ENCODE measurements at regions not wholly inside any gene's neighbourhood (a gene's known extent, or its start where the extent isn't known, plus 50 kb on each side); places are given as distances from the start of the nearest gene placed in this dataset.

DNA sequence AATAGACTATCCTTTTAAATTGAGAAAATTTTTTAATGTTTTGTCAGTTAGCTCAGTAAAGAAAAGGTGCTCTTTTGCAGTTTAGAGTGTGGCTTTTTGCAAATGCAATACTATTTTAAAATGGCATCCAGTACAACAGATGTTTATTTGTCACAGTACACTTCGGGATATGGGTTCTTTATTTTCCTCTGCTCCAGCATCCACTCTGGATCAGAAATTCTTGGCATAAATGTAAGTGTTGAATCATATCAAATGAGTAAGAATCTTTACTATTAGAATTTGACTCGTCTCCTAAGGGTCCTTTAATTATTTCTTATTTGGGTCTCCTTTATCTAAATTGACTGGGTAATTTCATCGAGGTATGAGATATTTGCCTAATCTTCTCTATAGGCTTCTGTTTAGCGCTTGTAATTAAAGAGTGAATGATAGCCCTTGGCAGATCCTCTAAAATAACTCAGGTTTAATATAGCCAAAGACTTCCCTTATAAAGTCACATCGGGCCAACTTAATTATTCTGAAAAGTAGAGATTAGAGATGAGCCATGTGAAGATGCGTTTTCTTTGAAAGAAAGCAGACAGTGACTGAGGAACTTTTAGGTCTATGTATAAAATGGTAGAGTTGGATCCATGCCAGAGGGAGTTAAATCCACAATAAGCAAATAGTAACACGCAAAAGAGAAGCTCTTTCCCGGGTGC, 132.7 kb downstream of the CASP12 start:
- no peak overlapping the region for H3K27ac Mint-ChIP-seq
- no peaks in the 10 kb centered on the region for H3K27me3 Mint-ChIP-seq
- CTCF ChIA-PET: no interaction called here
- no peak for DNase-seq
- POLR2A ChIA-PET: no interaction called here
- H3K36me3 Mint-ChIP-seq (ENCODE audit: low read depth): peaks cover 16% of the 10 kb centered on the region
- H3K4me3 Mint-ChIP-seq: no peak overlapping the region
- peaks cover 17% of the 10 kb centered on the region for H3K4me1 Mint-ChIP-seq
- H3K9me3 Mint-ChIP-seq: peaks cover 23% of the 10 kb centered on the region

DNA sequence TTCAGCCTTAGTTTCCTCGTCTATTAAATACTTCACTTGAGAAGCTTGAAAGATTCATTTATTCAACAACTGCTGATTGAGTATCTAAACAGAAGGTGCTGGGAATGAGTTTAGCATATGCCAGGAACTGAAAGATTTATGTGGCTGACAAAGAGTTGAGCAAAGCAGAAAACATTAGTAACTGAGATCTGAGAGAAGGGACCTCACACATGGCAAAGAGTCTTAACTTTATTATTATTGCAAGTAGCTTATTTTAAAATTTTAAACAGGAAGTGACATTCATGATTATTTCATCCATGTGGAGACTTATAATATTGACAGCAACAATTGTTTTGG, 133.6 kb downstream of the CASP12 start:
- ChIA-PET CTCF (no interaction called here), POLR2A (no interaction called here)
- Mint-ChIP-seq H3K4me3 (no peak overlapping the region), H3K36me3 (ENCODE audit: low read depth) (peaks cover 19% of the 10 kb centered on the region), H3K27ac (peak overlapping the region; percentile 23), H3K27me3 (no peaks in the 10 kb centered on the region), H3K4me1 (peaks cover 24% of the 10 kb centered on the region), H3K9me3 (peaks cover 31% of the 10 kb centered on the region)
- no peak for DNase-seq

DNA sequence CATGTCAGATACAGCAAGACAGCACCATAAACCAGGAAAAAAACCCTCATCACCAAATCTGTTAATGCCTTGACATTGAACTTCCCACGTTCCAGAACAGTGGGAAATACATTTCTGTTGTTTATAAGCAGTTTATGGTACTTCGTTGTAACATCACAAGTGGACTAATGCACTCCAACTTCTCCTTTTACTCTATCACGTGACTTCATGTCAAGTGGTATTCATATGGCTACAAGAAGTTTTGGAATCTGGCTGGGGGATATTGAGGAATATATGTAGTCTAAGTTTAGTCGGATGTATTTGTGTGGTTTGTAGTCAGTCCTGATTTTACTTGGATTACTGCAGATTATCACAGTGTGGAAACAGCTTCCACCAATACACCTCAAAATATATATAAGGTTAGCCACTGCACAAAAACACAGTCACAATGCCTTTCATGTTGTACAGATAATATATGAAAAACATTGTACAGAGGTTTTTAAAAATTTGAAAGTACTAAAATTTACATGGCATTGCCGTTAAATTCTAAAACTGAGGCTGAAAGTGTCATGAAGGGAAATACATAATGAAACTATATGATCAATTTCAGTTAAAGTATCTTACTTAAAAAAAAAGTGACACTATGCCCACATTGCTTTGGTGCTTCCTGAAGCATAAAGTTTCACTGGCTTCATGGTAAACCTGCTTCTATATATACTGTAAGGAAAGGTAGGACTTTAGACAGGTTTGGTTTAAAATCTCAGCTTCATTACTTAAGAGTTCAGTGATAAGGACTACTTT, 134.1 kb downstream of the CASP12 start:
- no peak for DNase-seq
- peak overlapping the region; percentile 23 for H3K27ac Mint-ChIP-seq
- H3K27me3 Mint-ChIP-seq: no peaks in the 10 kb centered on the region
- ChIA-PET POLR2A (no interaction called here), CTCF (no interaction called here)
- H3K4me1 Mint-ChIP-seq: peaks cover 24% of the 10 kb centered on the region
- H3K9me3 Mint-ChIP-seq: peaks cover 36% of the 10 kb centered on the region
- H3K4me3 Mint-ChIP-seq: no peak overlapping the region
- peaks cover 24% of the 10 kb centered on the region for H3K36me3 Mint-ChIP-seq (ENCODE audit: low read depth)

DNA sequence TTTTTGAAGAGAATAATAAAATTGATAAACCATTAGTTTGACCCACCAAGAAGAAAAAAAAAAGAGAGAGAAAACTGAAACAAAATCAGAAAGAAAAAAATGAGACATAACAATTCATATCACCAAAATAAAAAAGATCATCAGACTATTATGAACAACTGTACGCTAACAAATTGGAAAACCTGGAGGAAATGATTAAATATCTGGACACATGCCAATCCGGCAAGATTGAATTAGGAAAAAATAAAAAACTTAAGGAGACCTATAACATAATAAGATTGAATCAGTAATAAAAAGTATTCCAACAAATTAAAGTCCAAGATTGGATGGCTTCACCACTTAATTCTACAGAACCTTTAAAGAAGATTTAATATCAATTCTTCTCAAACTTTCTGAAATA, 136.7 kb downstream of the CASP12 start:
- CTCF ChIA-PET: no interaction called here
- peaks cover 24% of the 10 kb centered on the region for H3K4me1 Mint-ChIP-seq
- DNase-seq: no peak
- peaks cover 22% of the 10 kb centered on the region for H3K36me3 Mint-ChIP-seq (ENCODE audit: low read depth)
- no peak overlapping the region for H3K27ac Mint-ChIP-seq
- H3K27me3 Mint-ChIP-seq: no peaks in the 10 kb centered on the region
- POLR2A ChIA-PET: interaction anchor here (2.1 kb wide), 1 partner anchor 56 kb away, joined by 6 read pairs; no protein-coding TSS in a partner anchor
- peaks cover 34% of the 10 kb centered on the region for H3K9me3 Mint-ChIP-seq
- H3K4me3 Mint-ChIP-seq: no peak overlapping the region

DNA sequence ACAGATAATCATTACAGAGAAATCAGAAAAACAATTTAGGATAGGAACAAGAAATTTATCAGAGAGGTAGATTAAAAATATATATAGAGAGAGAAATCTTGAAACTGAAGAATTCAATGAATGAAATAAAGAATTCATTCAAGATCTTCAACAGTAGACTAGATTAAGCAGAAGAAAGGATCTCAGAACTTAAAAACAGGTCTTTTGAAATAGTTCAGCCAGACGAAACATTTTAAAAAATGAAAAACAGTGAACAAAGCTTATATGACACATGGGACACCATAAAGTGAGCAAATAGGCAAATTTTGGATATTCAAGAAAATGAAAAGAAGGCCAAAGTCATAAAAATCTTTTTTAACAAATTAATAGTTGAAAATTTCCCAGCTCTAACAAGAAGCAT, 138.8 kb downstream of the CASP12 start:
- Mint-ChIP-seq H3K36me3 (ENCODE audit: low read depth) (peaks cover 22% of the 10 kb centered on the region), H3K4me3 (no peak overlapping the region), H3K9me3 (peaks cover 28% of the 10 kb centered on the region), H3K27ac (no peak overlapping the region), H3K4me1 (peaks cover 17% of the 10 kb centered on the region), H3K27me3 (no peaks in the 10 kb centered on the region)
- ChIA-PET CTCF (no interaction called here), POLR2A (interaction anchor here (2.1 kb wide), 1 partner anchor 53 kb away, joined by 6 read pairs; no protein-coding TSS in a partner anchor)
- no peak for DNase-seq

DNA sequence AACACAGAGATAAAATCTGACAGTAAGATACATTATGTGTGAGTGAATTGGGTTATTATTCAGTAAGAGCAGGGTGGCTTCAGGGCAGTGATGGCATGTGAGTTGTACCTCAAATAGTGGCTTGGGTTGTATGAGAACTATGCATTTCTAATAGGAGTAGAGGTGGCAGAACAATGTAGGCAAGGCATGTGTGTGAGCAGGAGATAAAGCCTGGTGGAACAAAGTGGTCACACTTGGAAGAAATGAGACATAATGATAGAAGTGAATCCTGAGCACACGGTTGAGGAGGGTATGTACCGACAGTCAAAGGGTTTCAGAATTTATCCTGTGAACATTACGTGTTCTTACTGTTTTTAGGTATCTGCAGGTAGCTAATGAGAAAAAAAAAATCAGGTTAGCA, 159.3 kb downstream of the CASP12 start:
- H3K4me3 Mint-ChIP-seq: no peak overlapping the region

DNA sequence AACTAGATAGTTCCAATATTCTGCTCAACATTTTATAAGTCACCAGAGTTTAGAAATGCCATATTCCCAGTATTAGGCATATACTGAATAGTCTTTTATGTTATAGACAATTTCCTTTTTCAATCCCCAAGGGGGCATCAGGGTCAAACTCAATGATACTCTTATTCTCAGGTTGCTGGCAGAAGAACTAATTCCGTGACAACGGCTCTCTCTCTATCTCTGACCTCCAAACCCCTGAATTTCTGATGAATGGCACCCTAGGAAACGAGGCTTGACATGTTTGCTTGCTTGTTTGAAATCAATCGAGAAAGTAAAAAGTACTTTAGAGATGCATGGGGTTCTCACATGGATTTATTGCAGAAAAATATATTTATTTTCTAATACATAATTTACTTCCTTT, 160.1 kb downstream of the CASP12 start:
- Mint-ChIP-seq H3K27ac (no peak overlapping the region), H3K4me1 (peaks cover 10% of the 10 kb centered on the region), H3K4me3 (no peak overlapping the region), H3K27me3 (no peaks in the 10 kb centered on the region), H3K9me3 (peaks cover 12% of the 10 kb centered on the region), H3K36me3 (ENCODE audit: low read depth) (peaks cover 13% of the 10 kb centered on the region)
- ChIA-PET CTCF (no interaction called here), POLR2A (no interaction called here)
- no peak for DNase-seq

More for the DNA sequence above, 159.3 kb downstream of the CASP12 start:
- CTCF ChIA-PET: no interaction called here
- Mint-ChIP-seq H3K4me1 (peaks cover 10% of the 10 kb centered on the region), H3K27me3 (no peaks in the 10 kb centered on the region), H3K27ac (no peak overlapping the region), H3K36me3 (ENCODE audit: low read depth) (peaks cover 13% of the 10 kb centered on the region), H3K9me3 (peaks cover 15% of the 10 kb centered on the region)
- POLR2A ChIA-PET: no interaction called here
- no peak for DNase-seq

DNA sequence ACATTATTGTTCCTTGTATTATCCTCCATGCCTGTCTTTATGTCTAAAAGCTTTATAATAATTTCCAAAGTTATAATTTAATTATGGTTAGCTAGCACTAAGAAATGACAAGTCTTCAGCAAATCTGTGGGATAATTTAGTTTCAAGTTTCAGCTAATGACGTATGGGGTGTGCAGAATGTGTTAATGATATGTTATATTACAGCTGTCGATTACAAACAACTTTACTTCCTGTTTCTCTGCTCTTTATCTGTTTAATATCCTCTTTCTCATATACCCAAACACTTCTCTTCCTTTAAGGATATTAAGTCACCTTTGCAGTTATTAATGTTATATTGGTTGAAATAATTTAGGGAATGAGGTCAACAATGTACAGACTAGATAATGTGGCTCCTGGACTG, 161.8 kb downstream of the CASP12 start:
- ChIA-PET CTCF (no interaction called here), POLR2A (no interaction called here)
- Mint-ChIP-seq H3K4me3 (no peak overlapping the region), H3K27ac (no peak overlapping the region), H3K4me1 (peaks cover 23% of the 10 kb centered on the region), H3K9me3 (peaks cover 12% of the 10 kb centered on the region), H3K36me3 (ENCODE audit: low read depth) (peaks cover 16% of the 10 kb centered on the region), H3K27me3 (no peaks in the 10 kb centered on the region)
- no peak for DNase-seq

DNA sequence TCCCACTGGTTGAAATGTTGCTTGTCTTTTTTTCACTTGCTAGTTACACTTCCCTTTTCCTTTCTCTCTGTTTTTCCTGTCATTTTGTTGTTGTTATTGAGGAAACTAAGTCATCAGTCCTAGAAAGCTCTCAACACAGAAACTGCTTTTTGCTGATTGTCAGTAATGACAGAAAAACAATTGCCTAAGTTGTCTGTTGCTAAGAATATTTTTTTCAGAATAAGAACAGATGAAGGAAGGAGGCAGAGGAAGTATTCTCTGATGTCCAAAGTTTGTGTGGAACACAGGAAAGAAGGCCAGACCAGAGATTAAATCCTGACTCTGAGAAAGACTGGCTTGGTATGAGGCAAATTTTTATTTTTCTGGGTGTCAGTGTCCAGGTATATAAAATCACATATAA, 163.3 kb downstream of the CASP12 start:
- CTCF ChIA-PET: no interaction called here
- POLR2A ChIA-PET: interaction anchor here (1.6 kb wide), 1 partner anchor 77 kb away, joined by 5 read pairs; no protein-coding TSS in a partner anchor
- Mint-ChIP-seq H3K36me3 (ENCODE audit: low read depth) (peaks cover 14% of the 10 kb centered on the region), H3K9me3 (peaks cover 8% of the 10 kb centered on the region), H3K27ac (no peak overlapping the region), H3K4me1 (peaks cover 28% of the 10 kb centered on the region), H3K27me3 (no peaks in the 10 kb centered on the region), H3K4me3 (no peak overlapping the region)
- DNase-seq: no peak

DNA sequence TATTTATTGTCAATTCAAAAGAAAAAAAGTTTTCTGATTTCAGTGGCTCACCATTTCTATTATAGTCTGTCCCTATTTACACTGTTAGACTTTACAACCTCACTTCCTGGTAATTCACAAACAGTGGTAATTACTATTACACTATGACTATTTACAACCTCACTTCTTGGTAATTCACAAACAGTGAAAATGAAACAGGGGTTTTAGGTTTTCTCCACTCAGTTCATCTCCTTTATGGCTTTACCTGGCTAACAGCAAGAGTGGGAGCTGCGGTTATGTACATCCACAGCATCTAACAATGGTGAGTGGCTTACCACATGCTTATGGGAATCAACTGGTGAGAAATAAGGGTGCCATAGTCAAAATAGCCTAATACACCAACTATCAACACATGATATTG, 166.4 kb downstream of the CASP12 start:
- Mint-ChIP-seq H3K27ac (peak overlapping the region; percentile 73), H3K4me1 (peaks cover 23% of the 10 kb centered on the region), H3K4me3 (no peak overlapping the region), H3K36me3 (ENCODE audit: low read depth) (peaks cover 3% of the 10 kb centered on the region), H3K27me3 (no peaks in the 10 kb centered on the region), H3K9me3 (peaks cover 2% of the 10 kb centered on the region)
- ChIA-PET CTCF (interaction anchor here (1.6 kb wide), 1 partner anchor 18 kb away, joined by 3 read pairs; no protein-coding TSS in a partner anchor), POLR2A (interaction anchor here (1.3 kb wide), 1 partner anchor 26 kb away, joined by 8 read pairs; no protein-coding TSS in a partner anchor)
- peak; percentile 47 for DNase-seq

DNA sequence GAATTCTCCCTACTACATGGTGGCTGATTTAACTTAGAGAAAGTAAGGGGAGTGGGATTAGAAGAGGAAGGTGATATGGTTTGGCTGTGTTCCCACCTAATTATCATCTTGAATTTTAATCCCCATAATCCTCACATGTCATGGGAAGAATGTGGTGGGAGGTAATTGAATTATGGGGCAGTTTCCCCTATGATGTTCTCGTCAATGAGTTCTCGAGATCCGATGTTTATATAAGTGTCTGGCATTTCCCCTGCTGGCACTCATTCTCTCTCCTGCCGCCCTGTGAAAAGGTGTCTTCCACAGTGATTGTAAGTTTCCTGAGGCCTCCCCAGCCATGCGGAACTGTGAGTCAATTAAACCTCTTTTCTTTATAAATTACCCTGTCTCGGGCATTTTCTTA, 169.3 kb downstream of the CASP12 start:
- Mint-ChIP-seq H3K27me3 (no peaks in the 10 kb centered on the region), H3K9me3 (peaks cover 5% of the 10 kb centered on the region), H3K4me1 (peaks cover 18% of the 10 kb centered on the region), H3K4me3 (no peak overlapping the region), H3K36me3 (ENCODE audit: low read depth) (peaks cover 3% of the 10 kb centered on the region), H3K27ac (no peak overlapping the region)
- POLR2A ChIA-PET: no interaction called here
- CTCF ChIA-PET: no interaction called here
- DNase-seq: no peak

DNA sequence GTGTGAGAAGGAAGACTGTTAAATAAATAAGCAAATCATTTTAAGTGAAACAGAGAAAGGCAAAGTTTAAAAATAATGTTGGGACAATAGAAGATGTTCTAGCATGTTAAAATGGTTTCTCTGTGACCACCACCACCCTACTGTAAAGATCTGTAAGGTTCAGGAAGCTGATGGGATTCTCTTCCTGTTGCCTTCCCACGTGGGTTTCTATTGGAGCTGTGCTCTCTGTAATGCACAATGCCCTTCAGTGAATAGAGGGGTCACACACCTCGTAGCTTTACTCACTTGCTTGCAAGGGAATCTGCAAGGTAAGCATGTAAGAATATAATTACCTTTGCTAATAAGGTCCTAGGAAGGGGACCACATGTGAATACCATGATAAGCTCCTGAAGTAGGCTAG, 170.5 kb downstream of the CASP12 start:
- H3K27me3 Mint-ChIP-seq: no peaks in the 10 kb centered on the region
- CTCF ChIA-PET: no interaction called here
- POLR2A ChIA-PET: no interaction called here
- DNase-seq: no peak
- no peak overlapping the region for H3K27ac Mint-ChIP-seq
- no peak overlapping the region for H3K4me3 Mint-ChIP-seq
- peaks cover 10% of the 10 kb centered on the region for H3K9me3 Mint-ChIP-seq
- peaks cover 18% of the 10 kb centered on the region for H3K4me1 Mint-ChIP-seq
- H3K36me3 Mint-ChIP-seq (ENCODE audit: low read depth): peaks cover 9% of the 10 kb centered on the region

DNA sequence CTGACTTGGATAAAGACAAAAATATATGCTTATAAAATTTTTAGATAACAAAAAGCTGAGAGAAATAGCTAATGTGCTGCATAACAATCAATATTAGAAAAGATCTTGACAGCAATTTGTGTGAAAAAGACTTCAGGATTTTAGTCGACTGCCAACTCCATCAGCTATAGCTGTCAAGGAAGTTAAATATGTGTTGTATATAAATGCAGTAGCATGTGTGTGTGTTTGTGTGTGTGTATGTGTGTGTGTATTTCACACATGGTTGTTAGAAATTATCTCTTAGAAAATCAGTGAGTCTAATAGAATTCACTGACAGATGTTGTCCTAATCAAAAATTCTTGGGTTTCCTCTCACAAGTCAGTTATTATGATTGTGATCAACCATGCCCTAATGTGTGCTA, 171.2 kb downstream of the CASP12 start:
- Mint-ChIP-seq H3K36me3 (ENCODE audit: low read depth) (peaks cover 8% of the 10 kb centered on the region), H3K27me3 (no peaks in the 10 kb centered on the region), H3K4me1 (peaks cover 12% of the 10 kb centered on the region), H3K27ac (no peak overlapping the region), H3K9me3 (peaks cover 10% of the 10 kb centered on the region), H3K4me3 (no peak overlapping the region)
- ChIA-PET CTCF (no interaction called here), POLR2A (no interaction called here)
- DNase-seq: no peak
